GM23248 (cell line): ENCODE measurements at regions not wholly inside any gene's neighbourhood (a gene's known extent, or its start where the extent isn't known, plus 50 kb on each side); places are given as distances from the start of the nearest gene placed in this dataset.

Experiments used
- EZH2 ChIP-seq: fragments of 200-600 bp; sonication (generic); IDR thresholded peaks from 2 replicates; pipeline ENCODE4 v1.6.1; 2018; ENCODE audit warnings: antibody characterized with exemption, mild to moderate bottlenecking; ENCODE audit not compliant: insufficient read depth, poor library complexity, severe bottlenecking
- EZH2phosphoT487 ChIP-seq: fragments of 200-600 bp; sonication (generic); IDR thresholded peaks from 2 replicates; pipeline ENCODE4 v1.6.1; 2018; ENCODE audit warnings: antibody characterized with exemption, moderate library complexity, mild to moderate bottlenecking, low read depth; ENCODE audit not compliant: insufficient read depth

DNA sequence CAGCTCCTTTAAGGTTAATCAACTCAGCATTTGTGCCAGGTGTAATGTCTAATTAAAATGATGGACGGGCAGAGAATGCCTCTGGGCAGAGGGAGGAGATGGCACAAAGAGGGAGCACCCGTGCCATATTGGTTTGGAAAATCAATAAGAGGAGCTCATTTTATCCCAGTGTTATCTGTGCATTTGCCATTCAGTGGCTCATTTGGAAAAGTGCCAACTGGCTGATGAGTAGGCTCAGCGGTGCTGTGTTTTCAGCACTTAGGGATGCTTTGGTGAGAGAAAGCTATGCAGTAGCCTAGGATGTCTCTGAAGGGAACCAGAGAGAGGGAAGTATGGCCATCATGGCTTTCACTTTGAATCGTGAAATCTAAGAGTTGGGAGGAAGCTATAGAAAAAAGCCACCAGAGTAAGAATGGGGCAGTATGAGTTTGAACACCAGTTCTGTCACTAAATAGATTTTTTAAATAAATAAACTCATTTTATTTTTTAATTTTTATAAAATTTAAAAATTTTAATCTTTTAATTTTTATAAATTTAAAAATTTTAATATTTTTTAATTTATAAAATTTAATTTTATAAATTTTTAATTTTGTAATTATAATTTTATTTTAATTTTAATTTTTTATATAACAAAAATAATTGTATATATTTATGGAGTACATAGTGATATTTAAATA is 472.8 kb downstream of the BRINP1 start:
- no peak for TF ChIP-seq EZH2
- no peak for TF ChIP-seq EZH2phosphoT487
